Adipocyte (in vitro differentiated cells): ENCODE measurements at regions not wholly inside any gene's neighbourhood (a gene's known extent, or its start where the extent isn't known, plus 50 kb on each side); places are given as distances from the start of the nearest gene placed in this dataset.

Source experiments
- DNase-seq: peaks from one replicate; pipeline ENCODE4 v3.0.0-alpha.2; 2015; ENCODE audit warnings: low read depth
- H3K27me3 ChIP-seq: replicated peaks from 2 replicates; pipeline ENCODE4 v1.7.0; 2013; ENCODE audit warnings: mild to moderate bottlenecking, low read length, moderate library complexity; ENCODE audit not compliant: control insufficient read depth, insufficient read depth
- H3K36me3 ChIP-seq: 2 replicates; pipeline ENCODE4 v1.7.0; 2013; ENCODE audit warnings: low read length, mild to moderate bottlenecking, moderate library complexity; ENCODE audit not compliant: control insufficient read depth, insufficient read depth, severe bottlenecking
- H3K4me1 ChIP-seq: 2 replicates; pipeline ENCODE4 v1.7.0; 2013; ENCODE audit warnings: mild to moderate bottlenecking, low read length, moderate library complexity; ENCODE audit not compliant: control insufficient read depth, insufficient read depth
- H3K4me3 ChIP-seq: 2 replicates; pipeline ENCODE4 v1.7.0; 2013; ENCODE audit warnings: mild to moderate bottlenecking, low read length, moderate library complexity
- H3K9ac ChIP-seq: 2 replicates; pipeline ENCODE4 v1.7.0; 2013; ENCODE audit warnings: mild to moderate bottlenecking, low read length, moderate library complexity
- H3K9me3 ChIP-seq: 2 replicates; pipeline ENCODE4 v1.7.0; 2013; ENCODE audit warnings: mild to moderate bottlenecking, low read length, moderate library complexity; ENCODE audit not compliant: control insufficient read depth

- Histone ChIP-seq H3K4me3 (no peak overlapping the region), H3K4me1 (no peaks in the 10 kb centered on the region), H3K9me3 (no peaks in the 10 kb centered on the region), H3K27me3 (no peaks in the 10 kb centered on the region), H3K36me3 (no peaks in the 10 kb centered on the region), H3K9ac (no peak overlapping the region)
- DNase-seq = no peak
Measured at GRCh38 chr18:64991102-64991501, 759.7 kb upstream of the CDH7 start.

GRCh38 chr18:64986906-64987495 lies 763.8 kb upstream of the CDH7 start:
- Histone ChIP-seq H3K4me1 (no peaks in the 10 kb centered on the region), H3K4me3 (no peak overlapping the region), H3K36me3 (no peaks in the 10 kb centered on the region), H3K9ac (no peak overlapping the region), H3K9me3 (no peaks in the 10 kb centered on the region), H3K27me3 (no peaks in the 10 kb centered on the region)
- DNase-seq = no peak

- H3K4me1 ChIP-seq = no peaks in the 10 kb centered on the region
- no peaks in the 10 kb centered on the region for H3K27me3 ChIP-seq
- H3K36me3 ChIP-seq = no peaks in the 10 kb centered on the region
- H3K9me3 ChIP-seq = no peaks in the 10 kb centered on the region
- no peak for DNase-seq
- H3K4me3 ChIP-seq = no peak overlapping the region
- no peak overlapping the region for H3K9ac ChIP-seq
Measured at GRCh38 chr18:64983497-64984238, 767.1 kb upstream of the CDH7 start.

- H3K4me1 ChIP-seq = no peaks in the 10 kb centered on the region
- H3K9me3 ChIP-seq = no peaks in the 10 kb centered on the region
- DNase-seq = no peak
- H3K4me3 ChIP-seq = no peak overlapping the region
- no peaks in the 10 kb centered on the region for H3K27me3 ChIP-seq
- no peaks in the 10 kb centered on the region for H3K36me3 ChIP-seq
- no peak overlapping the region for H3K9ac ChIP-seq
Measured at GRCh38 chr18:64982414-64983055, 768.3 kb upstream of the CDH7 start.

GRCh38 chr18:64981915-64982314 lies 768.9 kb upstream of the CDH7 start:
- Histone ChIP-seq H3K9me3 (no peaks in the 10 kb centered on the region), H3K4me1 (no peaks in the 10 kb centered on the region), H3K4me3 (no peak overlapping the region), H3K9ac (no peak overlapping the region), H3K36me3 (no peaks in the 10 kb centered on the region), H3K27me3 (no peaks in the 10 kb centered on the region)
- no peak for DNase-seq

- Histone ChIP-seq H3K27me3 (no peaks in the 10 kb centered on the region), H3K9me3 (no peaks in the 10 kb centered on the region), H3K9ac (no peak overlapping the region), H3K4me1 (no peaks in the 10 kb centered on the region), H3K4me3 (no peak overlapping the region), H3K36me3 (no peaks in the 10 kb centered on the region)
- no peak for DNase-seq
Measured at GRCh38 chr18:64979791-64980190, 771.0 kb upstream of the CDH7 start.

GRCh38 chr18:64974391-64975125 lies 776.3 kb upstream of the CDH7 start:
- Histone ChIP-seq H3K4me1 (no peaks in the 10 kb centered on the region), H3K9ac (no peak overlapping the region), H3K36me3 (no peaks in the 10 kb centered on the region), H3K4me3 (no peak overlapping the region), H3K9me3 (no peaks in the 10 kb centered on the region), H3K27me3 (no peaks in the 10 kb centered on the region)
- no peak for DNase-seq

- no peaks in the 10 kb centered on the region for H3K9me3 ChIP-seq
- H3K4me3 ChIP-seq = no peak overlapping the region
- no peaks in the 10 kb centered on the region for H3K4me1 ChIP-seq
- no peaks in the 10 kb centered on the region for H3K36me3 ChIP-seq
- no peaks in the 10 kb centered on the region for H3K27me3 ChIP-seq
- H3K9ac ChIP-seq = no peak overlapping the region
- no peak for DNase-seq
Measured at GRCh38 chr18:64972545-64972944, 778.3 kb upstream of the CDH7 start.

GRCh38 chr18:64966667-64967066 lies 784.1 kb upstream of the CDH7 start:
- H3K4me3 ChIP-seq = no peak overlapping the region
- no peaks in the 10 kb centered on the region for H3K27me3 ChIP-seq
- no peak overlapping the region for H3K9ac ChIP-seq
- H3K9me3 ChIP-seq = no peaks in the 10 kb centered on the region
- no peak for DNase-seq
- H3K36me3 ChIP-seq = no peaks in the 10 kb centered on the region
- H3K4me1 ChIP-seq = no peaks in the 10 kb centered on the region

GRCh38 chr18:64956465-64956864 lies 794.3 kb upstream of the CDH7 start:
- H3K9me3 ChIP-seq = no peaks in the 10 kb centered on the region
- no peak overlapping the region for H3K9ac ChIP-seq
- no peaks in the 10 kb centered on the region for H3K36me3 ChIP-seq
- DNase-seq = no peak
- no peak overlapping the region for H3K4me3 ChIP-seq
- no peaks in the 10 kb centered on the region for H3K27me3 ChIP-seq
- H3K4me1 ChIP-seq = no peaks in the 10 kb centered on the region

GRCh38 chr18:64949885-64950284 lies 800.9 kb upstream of the CDH7 start:
- Histone ChIP-seq H3K9ac (no peak overlapping the region), H3K4me3 (no peak overlapping the region), H3K4me1 (no peaks in the 10 kb centered on the region), H3K36me3 (no peaks in the 10 kb centered on the region), H3K9me3 (peaks cover 13% of the 10 kb centered on the region), H3K27me3 (no peaks in the 10 kb centered on the region)
- DNase-seq = no peak
